ENCODE measurements at regions not wholly inside any gene's neighbourhood (a gene's known extent, or its start where the extent isn't known, plus 50 kb on each side); places are given as distances from the start of the nearest gene placed in this dataset.

DNA sequence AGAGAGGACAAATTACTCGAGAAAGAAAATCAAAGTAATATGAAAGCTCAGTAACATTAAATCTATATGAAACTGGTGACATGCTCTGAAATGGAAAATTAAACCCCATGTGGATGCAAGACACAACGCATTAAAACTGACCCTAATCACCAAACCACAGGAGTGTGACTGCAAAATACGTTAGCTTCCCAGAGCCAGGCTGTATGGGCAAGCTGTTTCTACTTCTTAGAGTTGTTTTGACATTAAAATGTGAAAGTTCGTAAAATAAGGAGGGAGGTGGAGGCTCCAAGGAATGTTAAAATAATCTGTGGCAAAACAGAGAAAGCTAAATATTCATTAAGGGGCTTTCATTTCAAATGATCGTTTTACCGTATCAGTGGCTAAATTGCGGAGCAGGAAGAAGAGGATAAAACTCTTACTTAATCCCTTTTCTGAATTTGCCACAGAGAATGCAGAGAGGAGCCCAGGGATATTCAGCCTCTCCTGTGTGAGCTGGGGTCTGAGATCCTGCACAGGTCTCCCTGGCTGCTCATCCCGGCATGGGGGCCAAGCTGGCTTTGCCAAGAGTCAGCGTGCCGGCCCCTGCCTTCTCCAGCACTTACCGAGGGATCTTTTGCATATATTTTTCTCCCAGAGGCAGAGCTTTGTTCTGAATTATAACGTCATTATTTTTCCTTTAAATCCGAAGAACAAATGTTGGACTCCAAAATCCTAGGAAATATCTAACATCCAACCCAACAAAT lies 239.8 kb upstream of the THBS1 start:
- TF ChIP-seq, protein P1, sequence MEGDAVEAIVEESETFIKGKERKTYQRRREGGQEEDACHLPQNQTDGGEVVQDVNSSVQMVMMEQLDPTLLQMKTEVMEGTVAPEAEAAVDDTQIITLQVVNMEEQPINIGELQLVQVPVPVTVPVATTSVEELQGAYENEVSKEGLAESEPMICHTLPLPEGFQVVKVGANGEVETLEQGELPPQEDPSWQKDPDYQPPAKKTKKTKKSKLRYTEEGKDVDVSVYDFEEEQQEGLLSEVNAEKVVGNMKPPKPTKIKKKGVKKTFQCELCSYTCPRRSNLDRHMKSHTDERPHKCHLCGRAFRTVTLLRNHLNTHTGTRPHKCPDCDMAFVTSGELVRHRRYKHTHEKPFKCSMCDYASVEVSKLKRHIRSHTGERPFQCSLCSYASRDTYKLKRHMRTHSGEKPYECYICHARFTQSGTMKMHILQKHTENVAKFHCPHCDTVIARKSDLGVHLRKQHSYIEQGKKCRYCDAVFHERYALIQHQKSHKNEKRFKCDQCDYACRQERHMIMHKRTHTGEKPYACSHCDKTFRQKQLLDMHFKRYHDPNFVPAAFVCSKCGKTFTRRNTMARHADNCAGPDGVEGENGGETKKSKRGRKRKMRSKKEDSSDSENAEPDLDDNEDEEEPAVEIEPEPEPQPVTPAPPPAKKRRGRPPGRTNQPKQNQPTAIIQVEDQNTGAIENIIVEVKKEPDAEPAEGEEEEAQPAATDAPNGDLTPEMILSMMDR (IDR thresholded peaks at IDR 0.05; ENCODE audit: low read depth, low read length, missing control alignments): no peak
- no peak overlapping the region for H3K27ac ChIP-seq
- in situ Hi-C loops (cut with HindIII; ENCODE audit: low pct_ligation_motif_present, low sequenced_read_pairs): no loop called here

DNA sequence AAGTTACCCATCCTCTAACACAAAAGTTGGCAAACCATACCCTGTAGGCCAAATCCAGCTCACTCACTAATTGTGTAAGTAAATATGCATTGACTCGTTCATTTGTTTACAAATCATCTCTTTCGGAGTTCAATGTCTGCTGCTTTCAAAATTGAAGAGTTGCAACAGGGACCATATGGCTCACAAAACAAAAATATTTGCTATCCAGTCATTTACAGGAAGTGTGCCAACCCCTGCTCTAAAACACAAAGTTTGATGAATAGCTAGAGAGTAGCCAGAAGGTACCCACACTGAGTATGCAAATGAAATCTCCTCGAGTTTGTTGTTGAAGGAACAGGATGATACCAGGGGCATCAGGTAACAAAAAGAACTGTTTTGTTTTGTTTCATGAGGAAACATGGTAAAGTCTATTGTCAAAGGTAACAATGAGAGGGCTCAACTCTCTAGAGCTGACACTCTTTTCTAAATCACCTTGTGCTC lies 236.2 kb upstream of the THBS1 start:
- in situ Hi-C loops (cut with HindIII; ENCODE audit: low pct_ligation_motif_present, low sequenced_read_pairs): no loop called here
- Histone ChIP-seq H3K4me3 (ENCODE audit: low read depth, low read length) (no peak overlapping the region), H3K36me3 (replicated peaks) (no peaks in the 10 kb centered on the region), H3K27me3 (replicated peaks) (no peaks in the 10 kb centered on the region), H3K27ac (no peak overlapping the region)
- TF ChIP-seq, protein P1 (IDR thresholded peaks at IDR 0.05; ENCODE audit: low read depth, low read length, missing control alignments): no peak
- DNase-seq: no peak

More for the DNA sequence above, 239.8 kb upstream of the THBS1 start:
- no peak overlapping the region for H3K4me3 ChIP-seq (ENCODE audit: low read depth, low read length)
- no peaks in the 10 kb centered on the region for H3K27me3 ChIP-seq (replicated peaks)
- DNase-seq: no peak
- H3K36me3 ChIP-seq (replicated peaks): no peaks in the 10 kb centered on the region

DNA sequence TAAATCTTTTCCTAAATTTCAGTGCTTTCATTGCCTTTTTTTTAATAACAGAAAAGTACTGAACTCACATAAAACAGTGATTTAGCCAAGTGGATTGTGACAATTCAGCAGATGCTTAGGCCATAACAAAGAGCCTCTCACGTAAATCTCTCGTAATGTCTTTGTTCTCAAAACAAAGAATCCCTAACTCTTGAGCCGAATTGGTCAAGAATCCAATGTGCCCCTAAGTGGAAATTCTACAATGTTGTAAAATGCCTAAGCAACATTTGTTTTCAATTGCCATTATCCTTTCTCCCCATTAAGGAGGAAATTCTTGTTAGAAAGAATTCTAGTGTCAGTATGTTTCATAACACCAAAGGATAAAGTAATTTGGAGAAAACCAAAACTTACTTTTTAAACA lies 235.7 kb upstream of the THBS1 start:
- DNase-seq: no peak
- in situ Hi-C loops (cut with HindIII; ENCODE audit: low pct_ligation_motif_present, low sequenced_read_pairs): no loop called here
- TF ChIP-seq, protein P1 (IDR thresholded peaks at IDR 0.05; ENCODE audit: low read depth, low read length, missing control alignments): no peak

DNA sequence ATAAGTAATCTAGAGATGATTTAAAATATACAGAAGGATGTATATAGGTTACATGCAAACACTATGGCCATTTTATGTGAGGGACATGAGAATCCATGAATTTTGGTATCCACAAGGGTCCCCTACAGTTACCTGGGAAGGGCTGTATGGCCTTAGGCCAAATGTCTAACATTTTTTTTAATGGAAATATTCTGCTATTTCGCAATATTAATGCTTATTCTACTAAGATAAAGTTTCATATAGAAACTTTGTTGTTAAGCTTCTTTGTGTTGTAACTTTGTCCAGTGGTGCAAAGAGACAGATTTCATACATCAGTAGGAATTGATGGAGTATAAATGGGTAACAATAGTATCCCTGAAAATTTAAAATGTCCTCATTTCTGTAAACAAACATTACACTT lies 233.4 kb upstream of the THBS1 start:
- Histone ChIP-seq H3K4me3 (ENCODE audit: low read depth, low read length) (no peak overlapping the region), H3K36me3 (replicated peaks) (no peaks in the 10 kb centered on the region), H3K27ac (no peak overlapping the region), H3K27me3 (replicated peaks) (no peaks in the 10 kb centered on the region)
- TF ChIP-seq, protein P1 (IDR thresholded peaks at IDR 0.05; ENCODE audit: low read depth, low read length, missing control alignments): no peak
- in situ Hi-C loops (cut with HindIII; ENCODE audit: low pct_ligation_motif_present, low sequenced_read_pairs): no loop called here
- DNase-seq: no peak

More for the DNA sequence above, 235.7 kb upstream of the THBS1 start:
- H3K36me3 ChIP-seq (replicated peaks): no peaks in the 10 kb centered on the region
- H3K27me3 ChIP-seq (replicated peaks): no peaks in the 10 kb centered on the region
- no peak overlapping the region for H3K27ac ChIP-seq
- H3K4me3 ChIP-seq (ENCODE audit: low read depth, low read length): no peak overlapping the region

DNA sequence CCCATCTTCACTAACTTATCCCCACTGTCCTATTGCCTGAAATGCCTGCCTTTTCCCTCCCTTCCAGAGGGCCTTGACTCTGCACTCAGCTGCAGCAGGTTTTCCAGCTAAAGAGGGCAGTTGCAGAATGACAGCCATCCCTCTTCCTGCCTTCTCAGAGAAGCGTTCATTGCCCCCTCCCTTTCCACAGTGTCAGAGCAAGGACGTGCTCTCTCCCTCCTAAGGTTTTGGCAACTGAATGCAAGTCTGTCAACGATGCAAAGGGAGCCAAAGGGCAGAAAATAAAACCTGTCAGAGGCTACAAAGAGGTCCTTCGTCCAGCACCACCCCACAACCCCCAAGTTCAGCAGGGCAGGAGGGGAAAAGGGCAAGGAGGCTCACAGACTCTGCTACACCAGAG lies 230.1 kb upstream of the THBS1 start:
- no peak for DNase-seq
- TF ChIP-seq, protein P1 (IDR thresholded peaks at IDR 0.05; ENCODE audit: low read depth, low read length, missing control alignments): no peak
- no peak overlapping the region for H3K4me3 ChIP-seq (ENCODE audit: low read depth, low read length)
- no peaks in the 10 kb centered on the region for H3K27me3 ChIP-seq (replicated peaks)
- H3K27ac ChIP-seq: no peak overlapping the region
- H3K36me3 ChIP-seq (replicated peaks): no peaks in the 10 kb centered on the region
- in situ Hi-C loops (cut with HindIII; ENCODE audit: low pct_ligation_motif_present, low sequenced_read_pairs): loop anchor here (25.0 kb wide), 1 partner anchor 163 kb away; no protein-coding TSS in a partner anchor

Measured in brain microvascular endothelial cell (primary cell).